ENCODE measurements at regions not wholly inside any gene's neighbourhood (a gene's known extent, or its start where the extent isn't known, plus 50 kb on each side); places are given as distances from the start of the nearest gene placed in this dataset.

GRCh38 chr10:62623223-62623622 lies 181.3 kb upstream of the ADO start:
- TF ChIP-seq CTCF (IDR thresholded peaks at IDR 0.05) (no peak), POLR2A (IDR thresholded peaks at IDR 0.05) (no peak)

Measured in Peyer's patch (tissue), 4 donors.